GM21576 (cell line): ENCODE measurements at regions not wholly inside any gene's neighbourhood (a gene's known extent, or its start where the extent isn't known, plus 50 kb on each side); places are given as distances from the start of the nearest gene placed in this dataset.
"Not testable (repeated sequence)": the region's sequence is repeated elsewhere in the genome, so short reads cannot be mapped to it uniquely, and the experiment has no call there.

Experiments used
- ATAC-seq: cut with Tn5 transposase; IDR thresholded peaks from one replicate; pipeline ENCODE4 v1.9.1; 2021; ENCODE audit warnings: mild to moderate bottlenecking, moderate library complexity; ENCODE audit not compliant: unreplicated experiment

DNA sequence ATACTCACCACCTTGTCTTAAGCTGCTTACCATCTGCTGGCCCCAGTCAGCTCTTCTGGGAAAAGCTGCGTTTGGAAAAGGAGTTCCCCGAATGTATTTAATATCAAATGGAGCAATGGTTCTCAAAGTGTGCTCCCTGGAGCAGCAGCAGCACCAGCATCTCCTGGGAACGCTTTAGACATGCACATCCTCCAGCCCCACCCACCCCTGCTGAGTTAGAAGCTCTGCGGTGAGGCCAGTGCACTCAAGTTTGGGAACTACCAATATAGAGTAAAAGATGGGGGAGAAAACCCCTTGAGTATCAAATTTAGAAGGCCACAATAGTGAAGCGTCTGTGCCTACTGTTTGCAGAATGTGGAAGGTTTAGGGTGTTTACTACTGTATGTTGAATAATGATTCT, 124.0 kb upstream of the TOPAZ1 start:
- no peak for ATAC-seq

- ATAC-seq, result no peak
Observed at GRCh38 chr3:44120721-44121582, 120.7 kb upstream of the TOPAZ1 start.

DNA sequence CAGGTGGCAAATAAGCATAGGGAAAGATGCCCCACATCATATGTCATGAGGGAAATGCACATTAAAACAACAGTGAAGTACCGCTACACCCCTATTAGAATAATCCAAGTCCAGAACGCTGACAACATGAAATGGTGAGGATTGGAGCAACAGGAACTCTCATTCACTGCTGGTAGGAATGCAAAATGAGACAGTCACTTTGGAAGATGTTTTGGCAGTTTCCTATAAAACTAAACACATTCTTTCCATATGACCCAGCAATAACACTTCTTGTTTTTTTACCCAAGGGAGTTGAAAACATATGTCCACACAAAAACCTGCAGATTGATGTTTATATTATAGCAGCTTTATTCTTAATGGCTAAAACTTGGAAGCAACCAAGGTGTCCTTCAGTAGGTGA, 116.4 kb upstream of the TOPAZ1 start:
- ATAC-seq, result no peak

DNA sequence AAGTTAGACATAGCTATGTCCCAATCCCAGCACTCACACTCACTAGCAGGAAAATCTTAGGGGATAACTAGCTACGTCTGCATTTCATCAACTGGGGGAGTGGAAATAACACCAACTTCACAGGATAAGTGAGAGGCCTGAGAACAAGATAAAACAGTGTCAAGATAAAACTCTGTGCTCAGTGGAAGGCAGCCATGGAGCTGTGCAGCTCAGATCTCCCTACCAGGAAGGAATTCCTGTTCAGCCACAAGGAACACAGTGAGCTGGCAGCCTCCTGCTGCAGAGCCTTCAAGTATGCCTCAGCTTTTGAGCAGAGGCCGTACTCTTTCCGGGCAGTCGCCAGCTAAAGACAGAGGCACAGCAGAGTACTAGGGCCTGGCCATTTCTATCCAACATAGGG, 115.8 kb upstream of the TOPAZ1 start:
- no peak for ATAC-seq

DNA sequence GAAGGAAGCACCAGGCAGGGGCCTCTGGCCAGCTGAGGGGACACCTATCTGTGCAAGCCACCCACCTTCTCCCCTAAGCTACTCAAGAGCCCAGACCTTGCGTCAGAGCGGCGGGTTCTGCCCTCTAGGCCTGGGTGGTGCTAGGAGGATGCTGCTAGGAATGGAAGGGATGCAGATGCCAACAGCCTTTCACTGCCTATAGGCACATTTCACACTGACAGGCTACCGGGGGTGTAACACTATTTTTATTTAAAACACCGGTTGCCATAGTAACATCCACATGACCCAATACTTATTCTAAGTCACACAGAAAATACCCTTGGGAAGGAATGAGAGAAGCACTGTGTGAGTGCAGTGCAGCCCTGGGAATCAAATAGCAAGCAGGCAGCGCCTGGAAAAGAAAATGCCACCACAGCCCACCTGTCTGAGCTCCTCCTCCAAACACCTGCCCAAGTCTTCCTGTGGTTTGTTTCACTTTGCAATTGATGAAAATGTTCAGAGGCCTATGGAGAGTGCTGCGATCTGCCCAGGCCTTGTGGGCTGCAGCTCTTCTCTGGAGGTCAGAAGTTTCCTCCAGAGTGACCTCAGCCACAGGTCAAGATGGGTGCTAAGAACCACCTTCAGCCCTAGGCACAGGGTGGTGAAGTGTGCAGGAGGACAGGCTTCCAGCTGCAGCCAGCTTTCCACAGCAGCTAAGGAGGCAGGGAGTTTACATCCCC, 113.5 kb upstream of the TOPAZ1 start:
- no peak for ATAC-seq

DNA sequence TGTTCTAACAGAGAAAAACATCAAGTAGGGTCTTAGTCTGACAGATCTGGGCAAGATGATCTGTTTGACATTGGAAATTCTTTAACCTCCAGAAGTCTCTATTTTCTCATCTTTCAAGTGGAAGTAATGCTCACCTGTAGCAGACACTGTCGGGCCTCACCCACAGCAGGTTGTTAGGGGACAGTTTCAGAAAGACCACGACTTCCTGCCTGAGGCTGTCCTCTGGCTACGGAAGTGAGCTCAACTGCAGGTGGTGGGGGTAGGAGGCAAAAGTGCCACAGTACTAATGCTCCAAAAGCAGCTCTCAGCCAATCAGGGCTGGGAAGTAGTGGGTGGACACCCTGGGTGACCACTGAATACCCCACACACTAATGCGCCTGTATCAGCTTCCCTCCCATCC, 111.4 kb upstream of the TOPAZ1 start:
- ATAC-seq, result peak; percentile 66

DNA sequence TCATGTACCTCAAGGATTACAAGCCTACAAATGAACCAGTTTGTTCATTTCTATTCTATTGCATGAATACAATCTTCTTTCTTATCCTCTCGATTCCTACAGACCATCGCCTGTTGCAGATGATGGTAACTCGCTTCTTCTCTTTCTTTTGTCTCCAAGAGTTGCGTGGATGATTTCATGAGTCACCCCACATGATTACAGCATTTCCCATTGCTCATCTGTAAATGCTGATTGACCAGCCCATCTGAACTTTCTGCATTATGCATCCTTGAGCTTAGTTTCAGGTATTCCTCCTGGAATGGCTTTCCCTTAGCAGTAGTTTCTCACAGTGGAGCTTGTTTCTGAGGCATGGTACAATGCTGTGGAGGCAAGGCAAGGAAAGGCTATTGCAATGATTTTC, 109.6 kb upstream of the TOPAZ1 start:
- no peak for ATAC-seq

DNA sequence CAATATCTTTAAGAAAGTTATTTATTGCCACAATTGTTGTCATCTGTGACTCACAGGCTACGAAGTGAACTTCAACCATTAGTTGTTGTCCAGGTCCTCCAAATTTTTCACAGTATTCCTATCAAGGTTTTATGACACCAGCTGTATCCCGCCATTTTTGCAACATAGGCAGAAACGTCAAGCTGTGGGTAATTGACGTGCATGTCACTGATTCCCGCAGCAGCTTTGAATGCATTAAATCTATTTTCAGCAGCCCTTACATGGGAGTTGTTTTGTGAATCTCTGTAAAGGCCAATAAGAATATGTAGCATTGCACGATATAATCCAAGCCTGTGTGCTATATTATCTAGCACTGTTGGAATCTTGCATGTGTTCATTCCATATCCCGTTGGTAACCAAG, 109.1 kb upstream of the TOPAZ1 start:
- ATAC-seq, result no peak

DNA sequence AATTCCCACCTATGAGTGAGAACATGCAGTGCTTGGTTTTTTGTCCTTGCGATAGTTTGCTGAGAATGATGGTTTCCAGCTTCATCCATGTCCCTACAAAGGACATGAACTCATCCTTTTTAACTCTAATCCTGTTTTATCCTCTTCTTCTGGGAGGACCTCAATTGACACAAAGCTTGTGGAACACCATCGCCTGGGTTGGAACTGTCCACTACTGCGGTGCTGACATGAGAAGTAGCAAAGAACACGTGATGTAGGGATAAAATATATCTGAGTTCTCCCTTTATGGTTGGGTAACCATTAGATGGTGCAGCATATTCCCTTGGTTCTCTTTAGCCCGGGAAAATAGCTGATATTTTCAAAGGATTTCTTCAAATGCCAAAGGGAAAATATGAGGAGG, 105.3 kb upstream of the TOPAZ1 start:
- ATAC-seq, result no peak

GRCh38 chr3:44146073-44146472, 95.6 kb upstream of the TOPAZ1 start:
- ATAC-seq, result no peak

DNA sequence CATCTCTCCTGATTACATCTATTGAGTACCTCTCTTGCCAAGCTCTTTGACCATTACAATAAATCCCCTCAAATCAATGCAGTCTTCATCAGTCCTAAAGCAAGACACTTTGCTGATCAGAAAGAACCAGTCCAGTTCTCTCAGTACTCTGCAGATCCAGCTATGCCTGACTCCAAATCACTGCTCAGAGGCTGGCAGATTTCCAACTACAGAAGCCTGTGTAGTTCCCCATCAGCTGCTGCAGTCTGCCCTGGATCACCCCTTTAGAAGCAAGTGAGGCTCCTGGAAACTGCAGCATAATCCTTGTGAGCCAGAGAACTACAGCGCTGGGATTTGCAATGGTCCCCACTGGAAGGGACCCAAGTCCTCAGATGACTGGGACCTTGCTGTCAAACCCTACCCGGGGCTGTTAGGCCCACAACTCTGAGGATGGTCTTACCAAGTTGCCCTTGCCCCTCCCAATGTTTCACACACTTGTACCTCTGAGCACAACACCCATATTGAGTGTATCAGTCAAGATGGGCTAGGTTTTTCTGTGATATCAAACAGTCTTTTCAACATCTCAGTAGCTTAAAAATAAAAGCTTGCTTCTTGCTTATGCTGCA, 81.9 kb upstream of the TOPAZ1 start:
- ATAC-seq, result no peak

- ATAC-seq, result no peak
Observed at GRCh38 chr3:44160818-44161217, 80.9 kb upstream of the TOPAZ1 start.

DNA sequence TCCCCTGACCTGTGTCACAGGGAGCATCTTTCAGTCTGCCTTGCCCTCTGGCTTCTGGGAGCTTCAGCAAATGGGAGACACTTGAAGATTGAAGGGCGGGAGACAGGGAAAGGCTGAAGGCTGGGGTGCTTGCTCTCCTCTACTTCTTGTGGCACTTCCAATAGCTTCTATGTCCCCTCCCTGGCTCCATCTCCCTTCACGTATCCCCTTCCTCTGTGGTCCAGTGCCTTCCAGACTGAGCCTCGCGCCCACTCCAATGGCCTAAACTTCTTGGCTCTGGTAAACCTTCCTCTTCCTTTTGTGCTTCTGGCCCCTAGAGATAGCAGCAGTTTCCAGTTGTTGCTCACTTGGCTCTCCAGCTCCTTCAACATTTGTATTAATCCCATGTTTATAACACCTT, 69.8 kb upstream of the TOPAZ1 start:
- ATAC-seq, result no peak

DNA sequence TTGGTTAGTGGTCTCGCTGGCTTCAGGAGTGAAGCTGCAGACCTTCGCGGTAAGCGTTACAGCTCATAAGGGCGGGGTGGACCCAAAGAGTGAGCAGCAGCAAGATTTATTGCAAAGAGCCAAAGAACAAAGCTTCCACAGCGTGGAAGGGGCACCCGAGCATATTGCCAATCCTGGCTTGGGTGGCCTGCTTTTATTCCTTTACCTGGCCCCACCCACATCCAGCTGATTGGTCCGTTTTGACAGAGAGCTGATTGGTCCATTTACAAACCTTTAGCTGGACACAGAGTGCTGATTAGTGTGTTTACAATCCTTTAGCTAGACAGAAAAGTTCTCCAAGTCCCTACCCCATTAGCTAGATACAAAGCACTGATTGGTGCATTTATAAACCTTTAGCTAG, 69.0 kb upstream of the TOPAZ1 start:
- ATAC-seq, result not testable (repeated sequence)

DNA sequence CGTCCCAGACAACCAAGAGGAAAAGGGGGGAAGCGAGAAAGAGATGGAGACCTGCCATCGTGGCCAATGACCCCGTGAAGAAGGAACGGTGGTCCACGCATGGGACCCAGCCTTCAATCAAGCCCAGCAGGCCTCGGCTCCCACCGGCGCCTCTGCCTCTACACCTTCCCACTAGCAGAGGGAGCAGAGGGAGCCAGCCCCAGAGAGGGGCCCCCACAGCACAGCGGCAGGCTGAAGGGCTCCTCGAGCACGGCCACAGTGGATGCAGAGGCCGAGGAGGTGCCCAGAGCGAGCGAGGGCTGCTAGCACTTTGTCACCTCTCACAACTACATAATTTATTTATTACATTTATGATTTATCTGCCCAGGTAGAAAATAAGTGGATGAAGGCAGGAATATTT, 68.4 kb upstream of the TOPAZ1 start:
- ATAC-seq, result no peak

DNA sequence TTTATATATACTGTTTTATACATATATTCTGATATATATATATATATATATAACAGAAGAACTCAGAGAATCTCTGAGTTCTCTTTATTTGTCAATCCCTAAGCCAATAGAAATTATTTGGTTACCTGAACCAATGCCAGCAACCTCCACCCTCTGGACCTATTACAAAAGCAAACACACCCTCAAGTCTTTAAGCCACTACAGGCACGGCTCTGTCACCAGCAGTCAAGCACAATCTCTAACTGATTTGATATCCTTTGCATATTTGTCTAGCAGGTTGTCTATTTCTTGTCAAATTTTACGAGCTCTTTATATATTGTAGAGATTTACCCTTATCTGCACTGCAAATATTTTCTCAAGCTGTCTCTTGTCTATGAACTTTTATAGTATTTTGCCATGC, 66.6 kb upstream of the TOPAZ1 start:
- no peak for ATAC-seq

GRCh38 chr3:44179246-44179645, 62.4 kb upstream of the TOPAZ1 start:
- ATAC-seq, result no peak

DNA sequence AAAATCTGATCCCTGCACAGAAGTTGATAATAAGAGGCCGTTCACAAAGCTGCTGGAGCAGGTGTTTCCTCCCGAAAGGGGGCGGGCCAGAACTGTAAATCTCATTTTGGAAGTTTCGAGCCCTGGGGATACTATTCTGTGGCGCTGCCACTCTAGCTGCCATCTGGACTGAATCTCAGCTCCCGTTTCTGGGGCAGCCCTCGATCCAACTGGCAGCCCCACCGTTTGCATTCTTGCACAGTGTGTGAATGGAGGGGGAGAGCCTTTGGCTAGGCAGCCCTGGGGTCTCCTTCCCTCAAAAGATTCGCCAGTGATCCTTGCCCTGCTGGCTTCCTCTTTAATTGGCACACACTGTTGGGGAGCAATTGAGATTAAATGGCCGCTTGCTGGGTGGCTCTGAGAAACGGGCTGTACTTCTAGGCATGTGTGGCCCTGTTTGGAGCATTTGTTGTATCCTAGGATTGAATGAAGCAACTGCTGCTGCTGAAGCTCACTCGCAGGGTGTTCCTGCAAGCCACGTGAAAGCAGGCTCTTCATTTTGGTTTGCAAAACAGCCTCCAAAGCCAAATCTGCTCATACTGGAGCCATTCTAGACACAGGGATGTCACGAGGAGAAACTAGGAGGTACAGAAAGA, 57.2 kb upstream of the TOPAZ1 start:
- peak; percentile 58 for ATAC-seq

DNA sequence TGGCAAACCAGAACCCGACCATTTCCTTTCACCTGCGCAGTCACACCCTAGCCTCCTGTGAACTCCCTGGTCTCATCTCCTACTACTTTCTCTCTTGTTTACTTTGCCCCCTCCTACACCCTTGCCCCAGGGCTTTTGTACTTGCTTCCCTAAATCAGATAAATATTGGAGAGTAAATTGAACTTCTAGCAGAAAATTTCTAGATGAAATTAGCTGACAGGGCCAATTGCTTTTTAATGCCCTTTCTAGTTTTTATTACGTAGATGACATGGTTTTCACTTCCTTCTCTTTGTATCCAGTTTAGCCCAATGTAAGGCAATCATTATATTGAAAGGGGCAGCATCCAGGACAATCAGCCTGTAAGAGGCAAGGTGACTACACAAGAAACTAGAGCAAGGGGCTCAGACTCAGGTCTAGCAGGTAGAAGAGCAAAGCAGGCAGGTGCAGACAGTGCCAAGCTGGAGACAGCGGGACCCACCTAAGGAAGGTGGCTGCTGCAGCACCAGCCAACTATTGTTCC, 56.2 kb upstream of the TOPAZ1 start:
- ATAC-seq, result no peak

- no peak for ATAC-seq
Observed at GRCh38 chr3:44186111-44186672, 55.5 kb upstream of the TOPAZ1 start.

DNA sequence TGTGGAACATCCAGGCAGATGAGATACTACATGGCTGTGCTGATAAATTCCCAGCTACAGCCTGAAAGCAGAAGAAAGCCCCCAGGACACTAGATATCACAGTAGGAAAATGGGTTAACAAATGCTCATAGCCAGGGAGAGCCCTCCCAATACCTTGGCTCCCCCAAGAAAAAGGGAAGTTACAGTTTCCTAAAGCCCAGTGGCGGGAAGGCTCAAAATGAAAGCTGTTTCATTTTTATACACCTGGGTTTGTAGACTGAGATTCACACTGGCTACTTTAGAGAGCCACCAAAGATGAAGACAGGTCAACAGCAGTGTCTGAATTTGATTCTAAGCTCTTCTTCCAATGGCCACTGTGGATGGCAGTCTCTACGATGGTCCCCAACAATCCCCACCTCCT, 55.0 kb upstream of the TOPAZ1 start:
- ATAC-seq, result no peak
